H9 (cell line): ENCODE measurements at regions not wholly inside any gene's neighbourhood (a gene's known extent, or its start where the extent isn't known, plus 50 kb on each side); places are given as distances from the start of the nearest gene placed in this dataset.

Source experiments
- DNase-seq: peaks from one replicate; pipeline ENCODE4 v3.0.0-alpha.2; 2017
- H2AFZ ChIP-seq: one replicate; pipeline ENCODE4 v1.6.1; 2013; ENCODE audit warnings: mild to moderate bottlenecking, low read length, control low read depth, moderate library complexity
- H2AK5ac ChIP-seq: 2 replicates; pipeline ENCODE4 v1.6.1; 2013; ENCODE audit warnings: low read length, control low read depth, mixed read lengths; ENCODE audit not compliant: insufficient read length
- H2BK120ac ChIP-seq: one replicate; pipeline ENCODE4 v1.6.1; 2013; ENCODE audit warnings: low read depth, mild to moderate bottlenecking, low read length, control low read depth, inconsistent platforms; ENCODE audit not compliant: poor library complexity, severe bottlenecking
- H2BK12ac ChIP-seq: 2 replicates; pipeline ENCODE4 v1.6.1; 2013; ENCODE audit warnings: low read length, control low read depth, mixed read lengths, low read depth; ENCODE audit not compliant: insufficient read length
- H2BK15ac ChIP-seq: 2 replicates; pipeline ENCODE4 v1.6.1; 2013; ENCODE audit warnings: low read depth, low read length, control low read depth
- H2BK20ac ChIP-seq: one replicate; pipeline ENCODE4 v1.6.1; 2013; ENCODE audit warnings: low read depth, mild to moderate bottlenecking, low read length, control low read depth, inconsistent platforms; ENCODE audit not compliant: poor library complexity, severe bottlenecking
- H2BK5ac ChIP-seq: 2 replicates; pipeline ENCODE4 v1.6.1; 2013; ENCODE audit warnings: low read length, control low read depth, mixed read lengths; ENCODE audit not compliant: insufficient read length
- H3K14ac ChIP-seq: 2 replicates; pipeline ENCODE4 v1.6.1; 2013; ENCODE audit warnings: low read length, control low read depth; ENCODE audit not compliant: insufficient read depth
- H3K18ac ChIP-seq: 2 replicates; pipeline ENCODE4 v1.6.1; 2013; ENCODE audit warnings: low read depth, mild to moderate bottlenecking, mixed read lengths, low read length, control low read depth; ENCODE audit not compliant: insufficient read length
- H3K23ac ChIP-seq: 2 replicates; pipeline ENCODE4 v1.6.1; 2013; ENCODE audit warnings: low read length, control low read depth, mixed read lengths, low read depth; ENCODE audit not compliant: insufficient read length
- H3K23me2 ChIP-seq: 2 replicates; pipeline ENCODE4 v1.6.1; 2013; ENCODE audit warnings: low read depth, mild to moderate bottlenecking, mixed read lengths, low read length, control low read depth; ENCODE audit not compliant: insufficient read length, poor library complexity, severe bottlenecking
- H3K27ac ChIP-seq: 2 replicates; pipeline ENCODE4 v1.5.1; 2013; ENCODE audit warnings: low read length, control low read depth, mixed read lengths, low read depth; ENCODE audit not compliant: insufficient read length
- H3K27me3 ChIP-seq: 2 replicates; pipeline ENCODE4 v1.6.1; 2013; ENCODE audit warnings: low read length, control low read depth, inconsistent platforms; ENCODE audit not compliant: insufficient read depth
- H3K4ac ChIP-seq: 2 replicates; pipeline ENCODE4 v1.6.1; 2013; ENCODE audit warnings: low read depth, mild to moderate bottlenecking, control low read depth, inconsistent platforms, low read length, moderate library complexity
- H3K4me1 ChIP-seq: 2 replicates; pipeline ENCODE4 v1.6.1; 2013; ENCODE audit warnings: low read length, control low read depth, inconsistent platforms; ENCODE audit not compliant: insufficient read depth
- H3K4me2 ChIP-seq: 2 replicates; pipeline ENCODE4 v1.6.1; 2013; ENCODE audit warnings: low read length, control low read depth, mixed read lengths; ENCODE audit not compliant: insufficient read length, insufficient read depth
- H3K56ac ChIP-seq: 2 replicates; pipeline ENCODE4 v1.6.1; 2013; ENCODE audit warnings: low read depth, mild to moderate bottlenecking, mixed read lengths, low read length, control low read depth; ENCODE audit not compliant: insufficient read length
- H3K79me1 ChIP-seq: 2 replicates; pipeline ENCODE4 v1.6.1; 2013; ENCODE audit warnings: low read depth, mild to moderate bottlenecking, moderate library complexity, low read length, control low read depth, inconsistent platforms; ENCODE audit not compliant: insufficient read depth, poor library complexity, severe bottlenecking
- H3K79me2 ChIP-seq: 2 replicates; pipeline ENCODE4 v1.6.1; 2013; ENCODE audit warnings: low read length, control low read depth, inconsistent platforms; ENCODE audit not compliant: insufficient read depth
- H3K9ac ChIP-seq: 2 replicates; pipeline ENCODE4 v1.6.1; 2013; ENCODE audit warnings: low read length, control low read depth, mixed read lengths; ENCODE audit not compliant: insufficient read length; ENCODE audit errors: extremely low read depth
- H3K9me3 ChIP-seq: one replicate; pipeline ENCODE4 v1.6.1; 2013; ENCODE audit warnings: low read depth, low read length, inconsistent platforms; ENCODE audit not compliant: control insufficient read depth
- H3T11ph ChIP-seq: one replicate; pipeline ENCODE4 v1.6.1; 2013; ENCODE audit warnings: mild to moderate bottlenecking, low read length, control low read depth, inconsistent platforms
- H4K20me1 ChIP-seq: one replicate; pipeline ENCODE4 v1.6.1; 2013; ENCODE audit not compliant: control insufficient read depth, insufficient read length, insufficient read depth
- H4K5ac ChIP-seq: 2 replicates; pipeline ENCODE4 v1.6.1; 2013; ENCODE audit warnings: low read depth, mild to moderate bottlenecking, mixed read lengths, low read length, control low read depth; ENCODE audit not compliant: insufficient read length
- H4K8ac ChIP-seq: replicated peaks from 2 replicates; pipeline ENCODE4 v1.6.1; 2013; ENCODE audit warnings: low read length, control low read depth, mixed read lengths, low read depth; ENCODE audit not compliant: insufficient read length
- H4K91ac ChIP-seq: 2 replicates; pipeline ENCODE4 v1.6.1; 2013; ENCODE audit warnings: low read depth, mild to moderate bottlenecking, moderate library complexity, mixed read lengths, low read length, control low read depth; ENCODE audit not compliant: insufficient read length
- H3K27ac Mint-ChIP-seq, 3 experiments: 2 replicates in 2 of 3; 3 replicates in 1 of 3; pipeline ENCODE4 v1.8.0; 2020 to 2021; ENCODE audit warnings: mixed read lengths in 3 of 3, mild to moderate bottlenecking in 1 of 3, moderate library complexity in 1 of 3
- H3K27me3 Mint-ChIP-seq: 2 replicates; pipeline ENCODE4 v1.8.0; 2021; ENCODE audit warnings: low read depth, mild to moderate bottlenecking, moderate library complexity, mixed read lengths
- H3K36me3 Mint-ChIP-seq, 3 experiments: 2 replicates in 2 of 3; 3 replicates in 1 of 3; pipeline ENCODE4 v1.8.0; 2020 to 2021; ENCODE audit warnings: low read depth in 3 of 3, mixed read lengths in 3 of 3; ENCODE audit not compliant: insufficient read depth in 1 of 3
- H3K4me1 Mint-ChIP-seq, 2 experiments: 2 replicates each; pipeline ENCODE4 v1.8.0; 2020; ENCODE audit warnings: mixed read lengths in 2 of 2
- H3K4me3 Mint-ChIP-seq, 2 experiments: 2 replicates in 1 of 2; 3 replicates in 1 of 2; pipeline ENCODE4 v1.8.0; 2020 to 2021; ENCODE audit warnings: mild to moderate bottlenecking in 2 of 2, mixed read lengths in 2 of 2, moderate library complexity in 1 of 2
- H3K9me3 Mint-ChIP-seq, 2 experiments: 2 replicates in 1 of 2; 3 replicates in 1 of 2; pipeline ENCODE4 v1.8.0; 2020; ENCODE audit warnings: mild to moderate bottlenecking in 2 of 2, mixed read lengths in 2 of 2, moderate library complexity in 1 of 2
- WGBS: extraction: QIAGEN DNeasy Blood & Tissue Kit; methylation state at CpG from one replicate; pipeline ENCODE4 v1.1.7; 2013; ENCODE audit warnings: missing lambda C conversion rate, low lambda C conversion rate, mixed read lengths; ENCODE audit not compliant: insufficient read length; ENCODE audit errors: extremely low coverage; 5-methylcytosine and 5-hydroxymethylcytosine counted together
- TF ChIP-seq, protein P1 (sequence below): fragments of 200-600 bp; sonication (generic); conservative IDR thresholded peaks from 3 replicates; pipeline ENCODE4 v1.8.0; 2021; ENCODE audit warnings: antibody characterized with exemption, mild to moderate bottlenecking

DNA sequence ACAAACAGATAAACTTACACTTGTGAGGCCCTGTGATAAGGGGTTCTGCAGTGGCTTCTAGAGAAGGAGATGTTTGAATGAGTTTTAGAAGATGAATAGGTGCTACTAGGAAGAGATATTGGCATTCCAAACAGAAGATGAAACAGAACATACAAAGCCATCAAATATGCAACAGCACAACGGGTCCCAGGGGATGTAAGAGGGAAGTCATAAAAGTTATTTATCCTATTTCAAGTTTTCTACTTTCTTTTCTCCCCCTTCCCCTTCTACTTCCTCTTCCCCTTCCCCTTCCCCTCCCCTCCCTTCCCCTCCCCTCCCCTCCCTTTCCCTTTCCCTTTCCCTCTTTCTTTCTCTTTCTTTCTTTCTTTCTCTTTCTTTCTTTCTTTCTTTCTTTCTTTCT lies 94.9 kb upstream of the CADM1 start:
- no peak overlapping the region for H3K56ac ChIP-seq
- H3K9ac ChIP-seq = no peak overlapping the region
- H3K4me3 Mint-ChIP-seq = no peak overlapping the region
- H3K27ac ChIP-seq = no peak overlapping the region
- peaks cover 0 to 2% of the 10 kb centered on the region in 2 experiments; a peak in 1 of 4 replicates for H3K4me1 Mint-ChIP-seq
- H2BK120ac ChIP-seq = no peak overlapping the region
- H3K18ac ChIP-seq = no peak overlapping the region
- H3K36me3 Mint-ChIP-seq = no peaks in the 10 kb centered on the region
- no peak overlapping the region for H4K8ac ChIP-seq
- H3K27me3 Mint-ChIP-seq = peaks cover 20% of the 10 kb centered on the region
- H2AK5ac ChIP-seq = no peak overlapping the region
- H2BK5ac ChIP-seq = no peak overlapping the region
- no peak overlapping the region for H2AFZ ChIP-seq
- H3K4me1 ChIP-seq = no peaks in the 10 kb centered on the region
- H3K9me3 ChIP-seq = no peaks in the 10 kb centered on the region
- TF ChIP-seq, protein P1, sequence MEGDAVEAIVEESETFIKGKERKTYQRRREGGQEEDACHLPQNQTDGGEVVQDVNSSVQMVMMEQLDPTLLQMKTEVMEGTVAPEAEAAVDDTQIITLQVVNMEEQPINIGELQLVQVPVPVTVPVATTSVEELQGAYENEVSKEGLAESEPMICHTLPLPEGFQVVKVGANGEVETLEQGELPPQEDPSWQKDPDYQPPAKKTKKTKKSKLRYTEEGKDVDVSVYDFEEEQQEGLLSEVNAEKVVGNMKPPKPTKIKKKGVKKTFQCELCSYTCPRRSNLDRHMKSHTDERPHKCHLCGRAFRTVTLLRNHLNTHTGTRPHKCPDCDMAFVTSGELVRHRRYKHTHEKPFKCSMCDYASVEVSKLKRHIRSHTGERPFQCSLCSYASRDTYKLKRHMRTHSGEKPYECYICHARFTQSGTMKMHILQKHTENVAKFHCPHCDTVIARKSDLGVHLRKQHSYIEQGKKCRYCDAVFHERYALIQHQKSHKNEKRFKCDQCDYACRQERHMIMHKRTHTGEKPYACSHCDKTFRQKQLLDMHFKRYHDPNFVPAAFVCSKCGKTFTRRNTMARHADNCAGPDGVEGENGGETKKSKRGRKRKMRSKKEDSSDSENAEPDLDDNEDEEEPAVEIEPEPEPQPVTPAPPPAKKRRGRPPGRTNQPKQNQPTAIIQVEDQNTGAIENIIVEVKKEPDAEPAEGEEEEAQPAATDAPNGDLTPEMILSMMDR = no peak
- H4K91ac ChIP-seq = no peak overlapping the region
- no peak overlapping the region; a peak in 2 of 7 replicates for H3K27ac Mint-ChIP-seq
- H2BK15ac ChIP-seq = no peak overlapping the region
- no CpG with 5 or more reads among the region's 1 CpG for WGBS
- H3K23ac ChIP-seq = no peak overlapping the region
- no peak overlapping the region for H3K4me2 ChIP-seq
- H3K9me3 Mint-ChIP-seq = no peaks in the 10 kb centered on the region
- no peak for DNase-seq
- no peak overlapping the region for H3K14ac ChIP-seq
- no peaks in the 10 kb centered on the region for H3K79me2 ChIP-seq
- H2BK20ac ChIP-seq = no peak overlapping the region
- no peak overlapping the region for H4K5ac ChIP-seq
- no peak overlapping the region for H2BK12ac ChIP-seq
- no peaks in the 10 kb centered on the region for H4K20me1 ChIP-seq
- no peak overlapping the region for H3T11ph ChIP-seq
- no peak overlapping the region for H3K4ac ChIP-seq
- no peaks in the 10 kb centered on the region for H3K23me2 ChIP-seq
- H3K27me3 ChIP-seq = no peaks in the 10 kb centered on the region; the same call in 1 of the 2 replicates
- no peaks in the 10 kb centered on the region for H3K79me1 ChIP-seq
